CD4-positive, alpha-beta T cell treated with Interleukin-2 at 100 ng/mL for 4 hours (primary cell): ENCODE measurements at regions not wholly inside any gene's neighbourhood (a gene's known extent, or its start where the extent isn't known, plus 50 kb on each side); places are given as distances from the start of the nearest gene placed in this dataset.
"Not testable (repeated sequence)": the region's sequence is repeated elsewhere in the genome, so short reads cannot be mapped to it uniquely, and the experiment has no call there.

Experiments used
- DNase-seq: peaks from one replicate; pipeline ENCODE4 v3.0.0-alpha.2; 2020; ENCODE audit warnings: low spot score

- no peak for DNase-seq
These were observed 1483.9 kb downstream of the ADGRL3 start for GRCh38 chr4:62683799-62684566.

GRCh38 chr4:62676962-62677361 is 1476.8 kb downstream of the ADGRL3 start:
- DNase-seq: no peak

- DNase-seq: no peak
These were observed 1470.4 kb downstream of the ADGRL3 start for GRCh38 chr4:62670514-62670913.

- DNase-seq: no peak
These were observed 1461.7 kb downstream of the ADGRL3 start for GRCh38 chr4:62661821-62662220.

GRCh38 chr4:62656006-62656405 is 1455.9 kb downstream of the ADGRL3 start:
- no peak for DNase-seq

GRCh38 chr4:62644372-62644771 is 1444.2 kb downstream of the ADGRL3 start:
- DNase-seq: no peak

- DNase-seq: no peak
These were observed 1440.2 kb downstream of the ADGRL3 start for GRCh38 chr4:62640296-62640695.

- DNase-seq: no peak
These were observed 1427.5 kb downstream of the ADGRL3 start for GRCh38 chr4:62627671-62628070.

- no peak for DNase-seq
These were observed 1427.0 kb downstream of the ADGRL3 start for GRCh38 chr4:62627141-62627540.

GRCh38 chr4:62622089-62622488 is 1422.0 kb downstream of the ADGRL3 start:
- DNase-seq: no peak

GRCh38 chr4:62619971-62620370 is 1419.8 kb downstream of the ADGRL3 start:
- no peak for DNase-seq

- no peak for DNase-seq
These were observed 1417.9 kb downstream of the ADGRL3 start for GRCh38 chr4:62618042-62618441.

GRCh38 chr4:62601737-62602136 is 1401.6 kb downstream of the ADGRL3 start:
- no peak for DNase-seq

GRCh38 chr4:62595265-62595664 is 1395.1 kb downstream of the ADGRL3 start:
- DNase-seq: not testable (repeated sequence)

GRCh38 chr4:62591756-62592155 is 1391.6 kb downstream of the ADGRL3 start:
- no peak for DNase-seq

GRCh38 chr4:62588671-62589070 is 1388.5 kb downstream of the ADGRL3 start:
- DNase-seq: no peak

GRCh38 chr4:62571494-62571893 is 1371.4 kb downstream of the ADGRL3 start:
- DNase-seq: no peak

GRCh38 chr4:62560858-62561257 is 1360.7 kb downstream of the ADGRL3 start:
- no peak for DNase-seq

- no peak for DNase-seq
These were observed 1350.0 kb downstream of the ADGRL3 start for GRCh38 chr4:62550121-62550520.

- DNase-seq: no peak
These were observed 1349.5 kb downstream of the ADGRL3 start for GRCh38 chr4:62549601-62550000.

GRCh38 chr4:62548765-62549164 is 1348.6 kb downstream of the ADGRL3 start:
- no peak for DNase-seq

- no peak for DNase-seq
These were observed 1348.0 kb downstream of the ADGRL3 start for GRCh38 chr4:62548108-62548524.

- DNase-seq: no peak
These were observed 1344.3 kb downstream of the ADGRL3 start for GRCh38 chr4:62544428-62544827.

GRCh38 chr4:62543002-62543401 is 1342.9 kb downstream of the ADGRL3 start:
- no peak for DNase-seq
